Endothelial cell of umbilical vein (primary cell): ENCODE measurements at regions not wholly inside any gene's neighbourhood (a gene's known extent, or its start where the extent isn't known, plus 50 kb on each side); places are given as distances from the start of the nearest gene placed in this dataset.

ENCODE experiments used
- BruUV-seq: library from RNA; stranded (reverse); fragments of 400-500 nt; replicated peaks from 2 replicates; lab custom pipeline; 2021; lab: Mats Ljungman, UMichigan
- CTCF ChIA-PET: fragments of 300-600, 350-600 bp; sonication (Branson Sonifier 250); formaldehyde crosslinking; loops from one replicate; lab custom pipeline; 2021; ENCODE audit warnings: antibody characterized with exemption, inconsistent platforms; lab: Charles Lee
- POLR2A ChIA-PET: fragments of 300-600, 350-600 bp; sonication (Branson Sonifier 250); formaldehyde crosslinking; loops from one replicate; lab custom pipeline; 2021; ENCODE audit warnings: antibody characterized with exemption, inconsistent platforms; lab: Charles Lee
- DNase-seq: peaks from one replicate; pipeline ENCODE4 v3.0.0-alpha.2; 2011; ENCODE audit warnings: low read depth, low spot score
- FAIRE-seq: peaks from 2 replicates; lab custom pipeline; 2011; peaks lifted over from hg19 to GRCh38; lab: Jason Lieb, UNC
- H2AFZ ChIP-seq: 2 replicates; pipeline ENCODE4 v1.6.0; 2012; ENCODE audit warnings: low read depth, low read length, control low read depth, inconsistent platforms
- H3K27ac ChIP-seq: 2 replicates; pipeline ENCODE4 v1.5.1; 2011; ENCODE audit warnings: low read depth, mild to moderate bottlenecking, control low read depth, low read length, moderate library complexity; ENCODE audit not compliant: insufficient read depth
- H3K27me3 ChIP-seq, 2 experiments: 2 replicates each; pipeline versions ENCODE4 v1.6.0 to v1.6.1; 2011; ENCODE audit warnings: low read length in 2 of 2, mixed read lengths in 1 of 2; ENCODE audit not compliant: control insufficient read depth in 2 of 2, insufficient read depth in 2 of 2
- H3K36me3 ChIP-seq, 2 experiments: 2 replicates in 1 of 2; 3 replicates in 1 of 2; pipeline ENCODE4 v1.5.1; 2011; ENCODE audit warnings: low read length in 2 of 2, mild to moderate bottlenecking in 1 of 2, moderate library complexity in 1 of 2; ENCODE audit not compliant: control insufficient read depth in 2 of 2, insufficient read depth in 2 of 2; ENCODE audit errors: extremely low read depth in 1 of 2
- H3K4me1 ChIP-seq: 3 replicates; pipeline ENCODE4 v1.5.1; 2011; ENCODE audit warnings: mild to moderate bottlenecking, low read length; ENCODE audit not compliant: control insufficient read depth, insufficient read depth; ENCODE audit errors: extremely low read depth
- H3K4me2 ChIP-seq: 2 replicates; pipeline ENCODE4 v1.6.1; 2011; ENCODE audit warnings: low read length, control low read depth, mixed read lengths; ENCODE audit not compliant: insufficient read depth
- H3K4me3 ChIP-seq, 3 experiments: fragments of 200-600 bp in 1 of 3; sonication (generic), shearing (Covaris generic) in 1 of 3; replicated peaks in 1 of 3; 2 replicates each; pipeline ENCODE4 v1.5.1; 2011 to 2016; ENCODE audit warnings: control low read depth in 3 of 3, low read length in 3 of 3, mild to moderate bottlenecking in 2 of 3, inconsistent platforms in 1 of 3, low read depth in 1 of 3, moderate library complexity in 1 of 3; ENCODE audit not compliant: insufficient read depth in 1 of 3
- H3K79me2 ChIP-seq: 2 replicates; pipeline ENCODE4 v1.6.0; 2012; ENCODE audit warnings: low read length, inconsistent platforms; ENCODE audit not compliant: control insufficient read depth, insufficient read depth
- H3K9ac ChIP-seq: replicated peaks from 2 replicates; pipeline ENCODE3; 2011; ENCODE audit warnings: low read length, control low read depth; ENCODE audit not compliant: insufficient read depth; ENCODE audit errors: extremely low read depth
- H3K9me1 ChIP-seq: replicated peaks from 3 replicates; pipeline ENCODE4 v1.6.0; 2011; ENCODE audit warnings: mild to moderate bottlenecking, low read length; ENCODE audit not compliant: control insufficient read depth, insufficient read depth; ENCODE audit errors: extremely low read depth
- H3K9me3 ChIP-seq: replicated peaks from 2 replicates; pipeline ENCODE4 v1.5.1; 2012; ENCODE audit warnings: low read length, inconsistent platforms; ENCODE audit not compliant: control insufficient read depth, insufficient read depth
- H4K20me1 ChIP-seq: replicated peaks from 2 replicates; pipeline ENCODE3; 2011; ENCODE audit warnings: mild to moderate bottlenecking, low read length; ENCODE audit not compliant: control insufficient read depth, insufficient read depth; ENCODE audit errors: extremely low read depth
- EZH2 ChIP-seq: IDR thresholded peaks from 2 replicates; pipeline ENCODE4 v1.6.1; 2012; ENCODE audit warnings: borderline replicate concordance, low read depth, mild to moderate bottlenecking, moderate library complexity, low read length, inconsistent platforms; ENCODE audit not compliant: severe bottlenecking
- FOS ChIP-seq: IDR thresholded peaks from 2 replicates; pipeline ENCODE4 v1.6.1; 2011; ENCODE audit warnings: mild to moderate bottlenecking, low read length, moderate library complexity, borderline replicate concordance; ENCODE audit not compliant: insufficient read depth
- GATA2 ChIP-seq: IDR thresholded peaks from 2 replicates; pipeline ENCODE4 v1.7.0; 2011; ENCODE audit warnings: low read depth, mild to moderate bottlenecking, moderate library complexity, mixed read lengths, low read length; ENCODE audit not compliant: insufficient read length, insufficient read depth
- JUN ChIP-seq: IDR thresholded peaks from 2 replicates; pipeline ENCODE4 v1.6.1; 2011; ENCODE audit warnings: borderline replicate concordance, low read depth; ENCODE audit not compliant: insufficient read length, insufficient read depth
- MAX ChIP-seq: IDR thresholded peaks from 2 replicates; pipeline ENCODE4 v1.6.1; 2011; ENCODE audit not compliant: insufficient read depth, insufficient read length
- MYC ChIP-seq: IDR thresholded peaks from one replicate; pipeline ENCODE4 v1.6.1; 2011; ENCODE audit warnings: mild to moderate bottlenecking, low read depth, low read length
- POLR2A ChIP-seq: IDR thresholded peaks from 2 replicates; pipeline ENCODE4 v1.6.1; 2012; ENCODE audit warnings: low read depth, mild to moderate bottlenecking, control low read depth, low read length
- POLR2AphosphoS5 ChIP-seq: IDR thresholded peaks from 2 replicates; pipeline ENCODE4 v1.6.1; 2012; ENCODE audit warnings: low read depth, mild to moderate bottlenecking, control low read depth, low read length, moderate library complexity; ENCODE audit not compliant: insufficient read depth
- dilution Hi-C: fragments of 300-500 bp; cut with MboI; formaldehyde crosslinking; loops from one replicate; pipeline ENCODE4 v1.15.0; 2019; ENCODE audit warnings: low sequenced_read_pairs; ENCODE audit not compliant: extremely low pct_ligation_motif_present
- intact Hi-C: fragments of 100-400 bp; cut with micrococcal nuclease; formaldehyde crosslinking; loops from one replicate; pipeline ENCODE4 v1.10.0; 2022
- TF ChIP-seq, protein P1 (sequence below), 2 donors: IDR thresholded peaks; 1 replicate in 1 of 2; 2 replicates in 1 of 2; pipeline ENCODE4 v1.5.1; 2011; ENCODE audit warnings: low read length in 2 of 2, mild to moderate bottlenecking in 2 of 2, moderate library complexity in 2 of 2, control low read depth in 1 of 2, inconsistent platforms in 1 of 2, low read depth in 1 of 2; ENCODE audit not compliant: insufficient read depth in 1 of 2; ENCODE audit errors: extremely low read depth in 1 of 2

DNA sequence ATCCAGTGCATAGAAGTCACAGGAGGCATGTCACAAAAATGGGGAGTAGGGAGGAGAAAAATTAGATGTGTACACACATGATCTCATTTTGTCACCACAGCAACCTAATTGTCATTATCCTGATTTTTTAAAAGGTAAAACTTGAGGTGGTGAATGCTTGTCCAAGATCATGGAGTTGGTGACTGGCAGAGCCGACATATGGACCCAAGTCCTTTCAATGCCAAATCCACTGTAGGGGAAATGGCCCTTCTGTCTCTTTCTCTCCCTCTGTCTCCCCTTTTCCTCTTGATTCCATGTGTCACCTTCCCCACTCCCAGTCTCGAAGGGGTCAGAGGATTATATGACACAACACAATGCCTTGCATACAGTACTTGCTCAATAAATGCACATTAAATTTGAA lies 65.7 kb upstream of the JUN start:
- Histone ChIP-seq H3K27ac (peak overlapping the region; percentile 95), H3K4me1 (peaks cover 36% of the 10 kb centered on the region), H2AFZ (no peak overlapping the region), H3K79me2 (no peaks in the 10 kb centered on the region), H3K4me3 (no peak overlapping the region), H3K9me3 (no peaks in the 10 kb centered on the region), H3K9ac (peak overlapping the region; percentile 72), H4K20me1 (no peaks in the 10 kb centered on the region), H3K36me3 (no peaks in the 10 kb centered on the region), H3K27me3 (no peaks in the 10 kb centered on the region), H3K4me2 (peak overlapping the region; percentile 69), H3K9me1 (no peaks in the 10 kb centered on the region)
- dilution Hi-C loops: no loop called here
- intact Hi-C loops: loop anchor here (1.0 kb wide), 7 partner anchors 34 to 109 kb away; partner anchors contain the start of gene JUN
- FAIRE-seq (no peak), DNase-seq (no peak)
- BruUV-seq: TSS peak; percentile 94
- ChIA-PET POLR2A (interaction anchor here (0.9 to 1.5 kb wide), 6 partner anchors 26 to 65 kb away, joined by 3 to 6 read pairs (median 4); partner anchors contain the start of gene JUN), CTCF (interaction anchor here (0.8 to 1.8 kb wide), 10 partner anchors 10 to 910 kb away, joined by 3 to 10 read pairs (median 5); no protein-coding TSS in a partner anchor)
- TF ChIP-seq, protein P1, sequence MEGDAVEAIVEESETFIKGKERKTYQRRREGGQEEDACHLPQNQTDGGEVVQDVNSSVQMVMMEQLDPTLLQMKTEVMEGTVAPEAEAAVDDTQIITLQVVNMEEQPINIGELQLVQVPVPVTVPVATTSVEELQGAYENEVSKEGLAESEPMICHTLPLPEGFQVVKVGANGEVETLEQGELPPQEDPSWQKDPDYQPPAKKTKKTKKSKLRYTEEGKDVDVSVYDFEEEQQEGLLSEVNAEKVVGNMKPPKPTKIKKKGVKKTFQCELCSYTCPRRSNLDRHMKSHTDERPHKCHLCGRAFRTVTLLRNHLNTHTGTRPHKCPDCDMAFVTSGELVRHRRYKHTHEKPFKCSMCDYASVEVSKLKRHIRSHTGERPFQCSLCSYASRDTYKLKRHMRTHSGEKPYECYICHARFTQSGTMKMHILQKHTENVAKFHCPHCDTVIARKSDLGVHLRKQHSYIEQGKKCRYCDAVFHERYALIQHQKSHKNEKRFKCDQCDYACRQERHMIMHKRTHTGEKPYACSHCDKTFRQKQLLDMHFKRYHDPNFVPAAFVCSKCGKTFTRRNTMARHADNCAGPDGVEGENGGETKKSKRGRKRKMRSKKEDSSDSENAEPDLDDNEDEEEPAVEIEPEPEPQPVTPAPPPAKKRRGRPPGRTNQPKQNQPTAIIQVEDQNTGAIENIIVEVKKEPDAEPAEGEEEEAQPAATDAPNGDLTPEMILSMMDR (IDR thresholded peaks at IDR 0.05; ENCODE audit: extremely low read depth in 1 of 2, insufficient read depth in 1 of 2, low read depth in 1 of 2, low read length in 2 of 2): no peak
- TF ChIP-seq JUN: no peak
- TF ChIP-seq GATA2: no peak
- no peak for TF ChIP-seq EZH2
- TF ChIP-seq POLR2A: no peak
- no peak for TF ChIP-seq MAX
- TF ChIP-seq FOS: no peak
- TF ChIP-seq MYC: no peak
- TF ChIP-seq POLR2AphosphoS5: no peak
